Bronchial epithelial cell (primary cell): ENCODE measurements at regions not wholly inside any gene's neighbourhood (a gene's known extent, or its start where the extent isn't known, plus 50 kb on each side); places are given as distances from the start of the nearest gene placed in this dataset.
"Not testable (repeated sequence)": the region's sequence is repeated elsewhere in the genome, so short reads cannot be mapped to it uniquely, and the experiment has no call there.

Experiments
- DNase-seq: peaks from one replicate; pipeline ENCODE4 v3.0.0-alpha.2; 2010; ENCODE audit warnings: low read depth
- FAIRE-seq: peaks from 2 replicates; lab custom pipeline; 2011; peaks lifted over from hg19 to GRCh38; lab: Jason Lieb, UNC
- H3K27me3 ChIP-seq: 2 replicates; pipeline ENCODE4 v1.5.1; 2011; ENCODE audit warnings: low read length; ENCODE audit not compliant: control insufficient read depth, insufficient read depth
- H3K36me3 ChIP-seq: 2 replicates; pipeline ENCODE4 v1.5.1; 2011; ENCODE audit warnings: low read length; ENCODE audit not compliant: control insufficient read depth, insufficient read depth
- H3K4me3 ChIP-seq: 2 replicates; pipeline ENCODE4 v1.5.1; 2011; ENCODE audit warnings: mild to moderate bottlenecking, low read depth, low read length, control low read depth
- CTCF ChIP-seq: IDR thresholded peaks from 2 replicates; pipeline ENCODE4 v1.5.1; 2011; ENCODE audit warnings: mild to moderate bottlenecking, moderate library complexity, low read length, control low read depth, inconsistent platforms; ENCODE audit not compliant: insufficient read depth, severe bottlenecking

DNA sequence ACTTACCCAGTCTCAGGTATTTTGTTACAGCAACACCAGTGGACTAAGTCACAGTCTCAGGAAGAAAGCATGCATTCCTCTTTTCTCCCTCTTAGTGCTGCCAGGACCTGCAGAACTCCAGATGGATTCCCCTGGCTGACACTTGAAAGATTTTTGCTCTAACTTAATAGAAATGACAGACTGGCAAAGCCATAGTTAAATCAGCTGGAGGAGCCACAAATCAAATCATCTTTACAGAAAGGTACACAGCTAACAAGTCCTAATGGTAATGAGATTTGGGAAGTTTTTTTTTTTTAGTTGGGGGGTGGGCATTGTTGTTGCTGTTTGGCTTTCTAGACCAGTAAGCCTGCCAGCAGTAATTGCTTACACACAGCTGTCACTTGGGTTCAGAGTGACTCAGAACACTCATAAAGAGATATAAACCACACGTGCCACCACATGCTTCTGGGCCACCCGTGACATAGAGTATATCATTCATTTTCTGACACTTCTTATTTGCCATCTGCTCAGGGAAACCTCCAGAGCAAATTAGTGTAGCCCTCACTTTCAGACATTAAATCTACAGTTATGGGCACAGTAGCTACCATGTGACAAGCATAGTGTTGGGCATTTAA, 72.4 kb downstream of the FH start:
- no peak for TF ChIP-seq CTCF
- FAIRE-seq (no peak), DNase-seq (no peak)

DNA sequence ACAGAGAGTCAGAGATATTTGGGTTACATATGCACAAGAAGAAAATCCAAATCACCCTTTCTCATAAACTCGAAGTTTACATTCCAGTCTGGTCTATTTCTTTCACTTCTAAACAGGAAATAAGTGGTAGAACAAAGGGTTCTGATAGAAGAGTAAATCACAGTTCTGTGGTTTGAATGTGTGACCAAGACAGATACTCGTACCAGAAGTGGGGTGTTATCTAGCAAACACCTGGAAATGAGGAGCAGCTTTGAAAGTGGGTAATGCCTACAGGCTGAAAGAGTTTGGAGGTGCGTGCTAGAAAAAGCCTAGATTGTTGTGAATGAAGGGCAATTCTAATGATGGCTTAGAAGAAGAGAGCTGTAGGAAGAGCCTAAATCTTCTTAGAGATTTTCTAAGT, 74.7 kb downstream of the FH start:
- Histone ChIP-seq H3K4me3 (no peak overlapping the region), H3K36me3 (no peaks in the 10 kb centered on the region), H3K27me3 (no peaks in the 10 kb centered on the region)
- no peak for TF ChIP-seq CTCF
- no peak for DNase-seq
- no peak for FAIRE-seq

More for the DNA sequence above, 72.4 kb downstream of the FH start:
- H3K27me3 ChIP-seq: no peaks in the 10 kb centered on the region
- no peak overlapping the region for H3K4me3 ChIP-seq
- H3K36me3 ChIP-seq: no peaks in the 10 kb centered on the region

- Histone ChIP-seq H3K36me3 (no peaks in the 10 kb centered on the region), H3K27me3 (no peaks in the 10 kb centered on the region), H3K4me3 (no peak overlapping the region)
- no peak for TF ChIP-seq CTCF
- DNase-seq (no peak), FAIRE-seq (no peak)
These were observed 76.0 kb downstream of the FH start for GRCh38 chr1:241443561-241443960.

GRCh38 chr1:241442686-241443085, 76.9 kb downstream of the FH start:
- FAIRE-seq: no peak
- no peak for TF ChIP-seq CTCF
- H3K36me3 ChIP-seq: no peaks in the 10 kb centered on the region

GRCh38 chr1:241440904-241441303, 78.7 kb downstream of the FH start:
- no peak for FAIRE-seq
- no peaks in the 10 kb centered on the region for H3K36me3 ChIP-seq
- no peak for TF ChIP-seq CTCF

More at GRCh38 chr1:241442686-241443085, 76.9 kb downstream of the FH start:
- Histone ChIP-seq H3K4me3 (no peak overlapping the region), H3K27me3 (no peaks in the 10 kb centered on the region)
- DNase-seq: no peak

GRCh38 chr1:241438686-241439085, 80.9 kb downstream of the FH start:
- DNase-seq, FAIRE-seq, H3K4me3 ChIP-seq, H3K36me3 ChIP-seq, H3K27me3 ChIP-seq: not testable (repeated sequence)

More at GRCh38 chr1:241440904-241441303, 78.7 kb downstream of the FH start:
- Histone ChIP-seq H3K4me3 (no peak overlapping the region), H3K27me3 (no peaks in the 10 kb centered on the region)
- DNase-seq: no peak
